CD14-positive monocyte (primary cell): ENCODE measurements at regions not wholly inside any gene's neighbourhood (a gene's known extent, or its start where the extent isn't known, plus 50 kb on each side); places are given as distances from the start of the nearest gene placed in this dataset.

Source experiments
- DNase-seq, 3 donors: peaks; one replicate each; pipeline ENCODE4 v3.0.0-alpha.2; 2011 to 2022
- H2AFZ ChIP-seq: 2 replicates; pipeline ENCODE4 v1.6.0; 2012; ENCODE audit warnings: mild to moderate bottlenecking, low read depth, low read length, inconsistent platforms; ENCODE audit not compliant: insufficient read depth, poor library complexity, severe bottlenecking
- H3K27ac ChIP-seq, 2 donors: 1 replicate in 1 of 2; 2 replicates in 1 of 2; pipeline ENCODE4 v1.5.1; 2012 to 2013; ENCODE audit warnings: low read length in 2 of 2, control low read depth in 1 of 2, inconsistent platforms in 1 of 2, low read depth in 1 of 2, mild to moderate bottlenecking in 1 of 2
- H3K27me3 ChIP-seq, 2 donors: one replicate each; pipeline versions ENCODE4 v1.6.0 to v1.6.1; 2011 to 2013; ENCODE audit warnings: low read length in 2 of 2; ENCODE audit not compliant: control insufficient read depth in 2 of 2, insufficient read depth in 2 of 2
- H3K36me3 ChIP-seq, 2 donors: replicated peaks in 1 of 2; 1 replicate in 1 of 2; 2 replicates in 1 of 2; pipeline versions ENCODE4 v1.5.1 to v1.6.1; 2012 to 2013; ENCODE audit warnings: low read length in 2 of 2, control low read depth in 1 of 2, inconsistent platforms in 1 of 2, mild to moderate bottlenecking in 1 of 2; ENCODE audit not compliant: insufficient read depth in 2 of 2, control insufficient read depth in 1 of 2
- H3K4me1 ChIP-seq, 2 donors: 1 replicate in 1 of 2; 2 replicates in 1 of 2; pipeline versions ENCODE4 v1.5.1 to v1.6.1; 2012 to 2013; ENCODE audit warnings: low read length in 2 of 2, control low read depth in 1 of 2, inconsistent platforms in 1 of 2, mild to moderate bottlenecking in 1 of 2, moderate library complexity in 1 of 2; ENCODE audit not compliant: insufficient read depth in 2 of 2, control insufficient read depth in 1 of 2
- H3K4me2 ChIP-seq: replicated peaks from 2 replicates; pipeline ENCODE3; 2012; ENCODE audit warnings: low read length, moderate library complexity, mild to moderate bottlenecking; ENCODE audit not compliant: poor library complexity, severe bottlenecking; ENCODE audit errors: extremely low read depth
- H3K4me3 ChIP-seq, 3 experiments: fragments of 200-600 bp in 1 of 3; sonication (generic) in 1 of 3; replicated peaks in 1 of 3; 1 replicate in 2 of 3; 2 replicates in 1 of 3; pipeline ENCODE4 v1.5.1; 2011 to 2013; ENCODE audit warnings: low read length in 3 of 3, mild to moderate bottlenecking in 3 of 3, control low read depth in 2 of 3, low read depth in 2 of 3, inconsistent platforms in 1 of 3, moderate library complexity in 1 of 3
- H3K79me2 ChIP-seq: 2 replicates; pipeline ENCODE4 v1.6.0; 2012; ENCODE audit warnings: mild to moderate bottlenecking, control low read depth, inconsistent platforms, low read length, moderate library complexity; ENCODE audit not compliant: insufficient read depth
- H3K9ac ChIP-seq: 2 replicates; pipeline ENCODE4 v1.6.0; 2017; ENCODE audit warnings: low read length, mild to moderate bottlenecking; ENCODE audit not compliant: insufficient read depth, poor library complexity, severe bottlenecking
- H3K9me3 ChIP-seq, 2 donors: replicated peaks in 1 of 2; 1 replicate in 1 of 2; 2 replicates in 1 of 2; pipeline versions ENCODE4 v1.5.1 to v1.6.1; 2012 to 2013; ENCODE audit warnings: low read length in 2 of 2, control low read depth in 1 of 2; ENCODE audit not compliant: control insufficient read depth in 1 of 2, insufficient read depth in 1 of 2
- H4K20me1 ChIP-seq: 2 replicates; pipeline ENCODE4 v1.6.0; 2012; ENCODE audit warnings: mild to moderate bottlenecking, low read length, control low read depth, moderate library complexity; ENCODE audit not compliant: insufficient read depth
- H3K27ac Mint-ChIP-seq, 7 donors: one replicate each; pipeline ENCODE4 v1.8.0; 2020; ENCODE audit warnings: mild to moderate bottlenecking in 7 of 7, mixed read lengths in 7 of 7, moderate library complexity in 6 of 7, inconsistent platforms in 2 of 7
- H3K27me3 Mint-ChIP-seq, 3 donors: one replicate each; pipeline ENCODE4 v1.8.0; 2021 to 2022; ENCODE audit warnings: low read depth in 3 of 3, mild to moderate bottlenecking in 3 of 3, mixed read lengths in 3 of 3, moderate library complexity in 3 of 3, inconsistent platforms in 1 of 3
- H3K36me3 Mint-ChIP-seq, 2 donors: one replicate each; pipeline ENCODE4 v1.8.0; 2020; ENCODE audit warnings: mixed read lengths in 2 of 2, inconsistent platforms in 1 of 2, mild to moderate bottlenecking in 1 of 2
- H3K4me1 Mint-ChIP-seq: one replicate; pipeline ENCODE4 v1.8.0; 2020; ENCODE audit warnings: mild to moderate bottlenecking, mixed read lengths
- H3K4me3 Mint-ChIP-seq, 2 donors: one replicate each; pipeline ENCODE4 v1.8.0; 2020; ENCODE audit warnings: mild to moderate bottlenecking in 2 of 2, mixed read lengths in 2 of 2, moderate library complexity in 1 of 2
- H3K9me3 Mint-ChIP-seq, 7 donors: one replicate each; pipeline ENCODE4 v1.8.0; 2020 to 2022; ENCODE audit warnings: mixed read lengths in 7 of 7, mild to moderate bottlenecking in 6 of 7, moderate library complexity in 6 of 7, inconsistent platforms in 2 of 7
- WGBS: methylation state at CpG from one replicate; pipeline ENCODE4 v1.1.5; 2013; ENCODE audit warnings: missing lambda C conversion rate; ENCODE audit not compliant: insufficient coverage; 5-methylcytosine and 5-hydroxymethylcytosine counted together
- intact Hi-C, 2 donors: fragments of 100-400 bp; cut with micrococcal nuclease; formaldehyde crosslinking; loops; one replicate each; pipeline versions ENCODE4 v1.15.0 to v1.15.1; 2023
- TF ChIP-seq, protein P1 (sequence below): fragments of 200-600 bp; IDR thresholded peaks from one replicate; pipeline ENCODE4 v1.8.0; 2022; ENCODE audit warnings: antibody characterized with exemption, mild to moderate bottlenecking

DNA sequence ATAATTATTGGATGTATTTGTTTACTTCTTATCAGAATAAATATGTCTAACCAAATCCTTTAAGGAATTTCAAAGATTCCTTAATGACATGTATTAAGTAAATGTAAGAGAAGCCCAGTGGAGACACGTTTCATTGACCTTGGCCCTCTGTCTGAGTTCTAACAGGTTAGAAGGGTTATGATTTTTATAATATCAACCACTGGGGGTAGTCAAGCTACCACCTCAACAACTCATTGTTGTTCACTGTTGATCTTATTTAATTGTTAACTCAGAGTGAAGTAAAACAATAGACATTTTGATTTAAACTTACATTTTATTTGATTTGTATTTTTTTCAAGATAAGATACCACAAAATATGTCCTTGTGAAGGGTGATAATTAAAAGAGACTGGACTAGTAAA, 499.2 kb upstream of the COX7C start:
- H3K4me3 ChIP-seq = no peak overlapping the region
- H3K9me3 ChIP-seq = no peaks in the 10 kb centered on the region
- Mint-ChIP-seq H3K27me3 (no peaks in the 10 kb centered on the region), H3K27ac (no peak overlapping the region), H3K9me3 (peaks cover 0 to 4% (median 0%) of the 10 kb centered on the region in 7 donors), H3K4me3 (no peak overlapping the region), H3K36me3 (no peaks in the 10 kb centered on the region), H3K4me1 (no peaks in the 10 kb centered on the region)
- TF ChIP-seq, protein P1, sequence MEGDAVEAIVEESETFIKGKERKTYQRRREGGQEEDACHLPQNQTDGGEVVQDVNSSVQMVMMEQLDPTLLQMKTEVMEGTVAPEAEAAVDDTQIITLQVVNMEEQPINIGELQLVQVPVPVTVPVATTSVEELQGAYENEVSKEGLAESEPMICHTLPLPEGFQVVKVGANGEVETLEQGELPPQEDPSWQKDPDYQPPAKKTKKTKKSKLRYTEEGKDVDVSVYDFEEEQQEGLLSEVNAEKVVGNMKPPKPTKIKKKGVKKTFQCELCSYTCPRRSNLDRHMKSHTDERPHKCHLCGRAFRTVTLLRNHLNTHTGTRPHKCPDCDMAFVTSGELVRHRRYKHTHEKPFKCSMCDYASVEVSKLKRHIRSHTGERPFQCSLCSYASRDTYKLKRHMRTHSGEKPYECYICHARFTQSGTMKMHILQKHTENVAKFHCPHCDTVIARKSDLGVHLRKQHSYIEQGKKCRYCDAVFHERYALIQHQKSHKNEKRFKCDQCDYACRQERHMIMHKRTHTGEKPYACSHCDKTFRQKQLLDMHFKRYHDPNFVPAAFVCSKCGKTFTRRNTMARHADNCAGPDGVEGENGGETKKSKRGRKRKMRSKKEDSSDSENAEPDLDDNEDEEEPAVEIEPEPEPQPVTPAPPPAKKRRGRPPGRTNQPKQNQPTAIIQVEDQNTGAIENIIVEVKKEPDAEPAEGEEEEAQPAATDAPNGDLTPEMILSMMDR = no peak
- no peaks in the 10 kb centered on the region for H3K27me3 ChIP-seq
- no peak overlapping the region for H3K9ac ChIP-seq
- H3K4me1 ChIP-seq = no peaks in the 10 kb centered on the region
- no peaks in the 10 kb centered on the region for H3K79me2 ChIP-seq
- no peak overlapping the region for H3K27ac ChIP-seq
- H3K36me3 ChIP-seq = no peaks in the 10 kb centered on the region
- no peak overlapping the region for H3K4me2 ChIP-seq
- no CpG with 5 or more reads among the region's 1 CpG for WGBS
- intact Hi-C loops = no loop called here
- no peak for DNase-seq
- no peaks in the 10 kb centered on the region for H4K20me1 ChIP-seq
- H2AFZ ChIP-seq = no peak overlapping the region

DNA sequence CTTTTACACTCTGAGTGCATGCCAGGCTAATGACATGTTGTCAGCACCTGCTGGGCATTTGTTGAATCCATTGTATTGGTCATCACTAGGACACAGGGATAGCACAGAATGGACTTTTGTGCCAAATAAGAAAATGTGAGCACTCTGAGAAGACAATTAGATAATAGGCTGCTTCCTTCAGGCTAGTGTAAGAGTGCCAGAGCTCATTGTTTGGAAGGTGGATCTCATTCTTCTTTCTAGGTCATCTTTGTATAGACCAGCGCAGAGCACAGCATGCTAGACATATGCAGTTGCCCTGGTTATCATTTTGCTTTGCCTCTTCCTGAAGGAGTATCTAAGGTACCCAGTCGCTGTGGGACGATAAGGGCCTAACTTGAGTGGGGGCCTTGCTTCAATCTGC, 493.4 kb upstream of the COX7C start:
- no peaks in the 10 kb centered on the region for H3K27me3 ChIP-seq
- H3K4me1 ChIP-seq = no peaks in the 10 kb centered on the region
- H3K4me2 ChIP-seq = no peak overlapping the region
- H3K27ac Mint-ChIP-seq = no peak overlapping the region
- H2AFZ ChIP-seq = no peak overlapping the region
- H3K79me2 ChIP-seq = no peaks in the 10 kb centered on the region
- WGBS = 90% methylated on average over 1 of the region's 3 CpGs
- TF ChIP-seq, protein P1 = no peak
- intact Hi-C loops = no loop called here
- H3K4me3 Mint-ChIP-seq = no peak overlapping the region
- no peaks in the 10 kb centered on the region for H3K36me3 ChIP-seq
- H3K9me3 Mint-ChIP-seq = no peaks in the 10 kb centered on the region
- H3K27ac ChIP-seq = no peak overlapping the region
- no peaks in the 10 kb centered on the region for H3K9me3 ChIP-seq
- no peaks in the 10 kb centered on the region for H3K27me3 Mint-ChIP-seq
- no peak for DNase-seq
- H3K9ac ChIP-seq = no peak overlapping the region
- no peaks in the 10 kb centered on the region for H4K20me1 ChIP-seq
- H3K4me3 ChIP-seq = no peak overlapping the region
- no peaks in the 10 kb centered on the region for H3K4me1 Mint-ChIP-seq
- no peaks in the 10 kb centered on the region for H3K36me3 Mint-ChIP-seq
